Caco-2 (cell line): ENCODE measurements at regions not wholly inside any gene's neighbourhood (a gene's known extent, or its start where the extent isn't known, plus 50 kb on each side); places are given as distances from the start of the nearest gene placed in this dataset.

Source experiments
- BruUV-seq: library from RNA; stranded (reverse); fragments of 400-500 nt; replicated peaks from 2 replicates; lab custom pipeline; 2021; lab: Mats Ljungman, UMichigan
- CTCF ChIA-PET: fragments of 300-600 bp; sonication (Branson Sonifier 250); formaldehyde crosslinking; loops from one replicate; lab custom pipeline; 2022; ENCODE audit warnings: antibody characterized with exemption; lab: Charles Lee
- POLR2A ChIA-PET: fragments of 300-600 bp; sonication (Branson Sonifier 250); formaldehyde crosslinking; loops from one replicate; lab custom pipeline; 2022; ENCODE audit warnings: antibody characterized with exemption; lab: Charles Lee
- DNase-seq, 2 experiments: peaks; one replicate each; pipeline versions ENCODE4 v3.0.0 to v3.0.0-alpha.2; 2020 to 2022
- H3K27me3 ChIP-seq: replicated peaks from 2 replicates; pipeline ENCODE4 v1.6.0; 2011; ENCODE audit warnings: low read length; ENCODE audit not compliant: control insufficient read depth, insufficient read depth
- H3K36me3 ChIP-seq: 2 replicates; pipeline ENCODE4 v1.5.1; 2011; ENCODE audit warnings: low read length; ENCODE audit not compliant: control insufficient read depth, insufficient read depth
- H3K4me1 ChIP-seq: fragments of 250-450 bp; sonication (Bioruptor Pico); 2 replicates; pipeline ENCODE4 v1.5.1; 2020; ENCODE audit warnings: mild to moderate bottlenecking
- H3K4me3 ChIP-seq: 2 replicates; pipeline ENCODE4 v1.5.1; 2011; ENCODE audit warnings: low read depth, mild to moderate bottlenecking, control low read depth, low read length
- H3K9me3 ChIP-seq: fragments of 250-450 bp; sonication (Bioruptor Pico); 2 replicates; pipeline ENCODE4 v1.5.1; 2020; ENCODE audit warnings: mild to moderate bottlenecking, moderate library complexity
- H3K27ac Mint-ChIP-seq: one replicate; pipeline ENCODE4 v1.8.0; 2022; ENCODE audit warnings: mixed read lengths; ENCODE audit not compliant: unreplicated experiment
- H3K27me3 Mint-ChIP-seq: one replicate; pipeline ENCODE4 v1.8.0; 2022; ENCODE audit warnings: mixed read lengths; ENCODE audit not compliant: insufficient read depth, unreplicated experiment
- H3K36me3 Mint-ChIP-seq: one replicate; pipeline ENCODE4 v1.8.0; 2022; ENCODE audit warnings: mild to moderate bottlenecking, mixed read lengths; ENCODE audit not compliant: insufficient read depth, unreplicated experiment
- H3K4me1 Mint-ChIP-seq: one replicate; pipeline ENCODE4 v1.8.0; 2022; ENCODE audit warnings: low read depth, mixed read lengths; ENCODE audit not compliant: unreplicated experiment
- H3K4me3 Mint-ChIP-seq: one replicate; pipeline ENCODE4 v1.8.0; 2022; ENCODE audit warnings: mild to moderate bottlenecking, moderate library complexity, mixed read lengths; ENCODE audit not compliant: unreplicated experiment
- H3K9me3 Mint-ChIP-seq: one replicate; pipeline ENCODE4 v1.8.0; 2022; ENCODE audit warnings: mixed read lengths; ENCODE audit not compliant: unreplicated experiment
- CTCF ChIP-seq, 2 experiments: fragments of 200-600 bp in 1 of 2; IDR thresholded peaks; 1 replicate in 1 of 2; 2 replicates in 1 of 2; pipeline versions ENCODE4 v1.5.1 to v1.8.0; 2011 to 2022; ENCODE audit warnings: antibody characterized with exemption in 1 of 2, control low read depth in 1 of 2, inconsistent platforms in 1 of 2, low read depth in 1 of 2, low read length in 1 of 2, mild to moderate bottlenecking in 1 of 2, moderate library complexity in 1 of 2; ENCODE audit not compliant: insufficient read depth in 1 of 2, severe bottlenecking in 1 of 2, unreplicated experiment in 1 of 2
- intact Hi-C: fragments of 100-400 bp; cut with micrococcal nuclease; formaldehyde crosslinking; loops from one replicate; pipeline ENCODE4 v1.10.0; 2022; ENCODE audit not compliant: unreplicated experiment

GRCh38 chr2:40033781-40034180 is 254.7 kb upstream of the THUMPD2 start:
- H3K27me3 ChIP-seq = no peaks in the 10 kb centered on the region
- Mint-ChIP-seq H3K27me3 (peaks cover 3% of the 10 kb centered on the region), H3K36me3 (no peaks in the 10 kb centered on the region), H3K4me1 (no peaks in the 10 kb centered on the region), H3K4me3 (no peak overlapping the region), H3K27ac (no peak overlapping the region), H3K9me3 (no peaks in the 10 kb centered on the region)
- intact Hi-C loops = no loop called here
- POLR2A ChIA-PET = no interaction called here
- no TSS peak for BruUV-seq
- no peak overlapping the region for H3K4me3 ChIP-seq
- no peaks in the 10 kb centered on the region for H3K36me3 ChIP-seq
- no peaks in the 10 kb centered on the region for H3K4me1 ChIP-seq
- CTCF ChIA-PET = no interaction called here
- TF ChIP-seq CTCF (IDR thresholded peaks at IDR 0.05; ENCODE audit: insufficient read depth in 1 of 2, low read depth in 1 of 2, low read length in 1 of 2, severe bottlenecking in 1 of 2, unreplicated experiment in 1 of 2) = no peak
- no peaks in the 10 kb centered on the region for H3K9me3 ChIP-seq
- DNase-seq = no peak

DNA sequence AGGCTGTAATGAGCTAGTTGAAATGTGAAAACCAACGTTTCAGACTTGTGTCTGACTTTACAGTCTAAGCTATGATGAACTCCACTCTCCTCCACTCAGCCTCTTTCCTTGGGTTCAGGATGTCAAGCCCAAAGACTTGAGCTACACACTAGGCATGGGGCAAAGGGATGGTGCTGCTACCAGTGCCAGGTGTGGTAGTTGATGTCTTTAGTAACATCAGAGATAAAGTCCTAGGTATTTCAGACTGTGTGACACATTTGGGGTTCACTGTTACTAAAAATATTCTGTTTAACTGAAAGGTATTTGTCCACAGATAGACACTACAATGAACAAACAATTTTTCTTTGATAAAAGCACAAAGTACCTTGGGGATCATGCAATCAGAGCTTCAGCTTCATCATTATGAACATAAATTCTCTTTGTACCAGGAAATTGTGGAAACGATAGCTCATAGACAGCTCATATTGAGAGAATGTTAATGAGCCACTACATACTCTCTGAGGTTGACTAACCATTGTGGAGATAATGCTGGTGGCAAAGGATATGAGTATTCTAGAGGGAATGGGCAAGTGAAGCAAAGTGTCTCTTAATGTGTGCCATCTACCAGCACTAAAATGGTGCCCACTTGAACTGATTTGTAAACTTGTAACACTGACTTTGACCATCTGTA is 253.7 kb upstream of the THUMPD2 start:
- no peaks in the 10 kb centered on the region for H3K4me1 Mint-ChIP-seq
- H3K36me3 Mint-ChIP-seq = no peaks in the 10 kb centered on the region

GRCh38 chr2:40030456-40030975 is 251.5 kb upstream of the THUMPD2 start:
- no peak for DNase-seq
- Histone ChIP-seq H3K9me3 (no peaks in the 10 kb centered on the region), H3K27me3 (no peaks in the 10 kb centered on the region), H3K4me1 (no peaks in the 10 kb centered on the region), H3K4me3 (no peak overlapping the region), H3K36me3 (no peaks in the 10 kb centered on the region)
- Mint-ChIP-seq H3K36me3 (no peaks in the 10 kb centered on the region), H3K27ac (no peak overlapping the region), H3K27me3 (peaks cover 3% of the 10 kb centered on the region), H3K9me3 (no peaks in the 10 kb centered on the region), H3K4me1 (no peaks in the 10 kb centered on the region), H3K4me3 (no peak overlapping the region)
- POLR2A ChIA-PET = no interaction called here
- BruUV-seq = no TSS peak
- CTCF ChIA-PET = no interaction called here
- intact Hi-C loops = no loop called here
- no peak for TF ChIP-seq CTCF (IDR thresholded peaks at IDR 0.05; ENCODE audit: insufficient read depth in 1 of 2, low read depth in 1 of 2, low read length in 1 of 2, severe bottlenecking in 1 of 2, unreplicated experiment in 1 of 2)

More for the DNA sequence above, 253.7 kb upstream of the THUMPD2 start:
- POLR2A ChIA-PET = no interaction called here
- BruUV-seq = no TSS peak
- no peaks in the 10 kb centered on the region for H3K27me3 ChIP-seq
- no peaks in the 10 kb centered on the region for H3K9me3 Mint-ChIP-seq
- TF ChIP-seq CTCF (IDR thresholded peaks at IDR 0.05; ENCODE audit: insufficient read depth in 1 of 2, low read depth in 1 of 2, low read length in 1 of 2, severe bottlenecking in 1 of 2, unreplicated experiment in 1 of 2) = no peak
- no peak overlapping the region for H3K4me3 ChIP-seq
- intact Hi-C loops = no loop called here
- CTCF ChIA-PET = no interaction called here
- no peaks in the 10 kb centered on the region for H3K4me1 ChIP-seq
- peaks cover 3% of the 10 kb centered on the region for H3K27me3 Mint-ChIP-seq
- H3K27ac Mint-ChIP-seq = no peak overlapping the region
- no peaks in the 10 kb centered on the region for H3K9me3 ChIP-seq
- H3K4me3 Mint-ChIP-seq = no peak overlapping the region
- DNase-seq = no peak
- no peaks in the 10 kb centered on the region for H3K36me3 ChIP-seq
